Endothelial cell of umbilical vein (primary cell): ENCODE measurements at regions not wholly inside any gene's neighbourhood (a gene's known extent, or its start where the extent isn't known, plus 50 kb on each side); places are given as distances from the start of the nearest gene placed in this dataset. TPM values are rescaled to one million over a fixed set of nuclear protein-coding genes. Genes with fewer than 3 reads are reported as not detected.

Experiments
- BruUV-seq: library from RNA; stranded (reverse); fragments of 400-500 nt; replicated peaks from 2 replicates; lab custom pipeline; 2021; lab: Mats Ljungman, UMichigan
- CTCF ChIA-PET: fragments of 300-600, 350-600 bp; sonication (Branson Sonifier 250); formaldehyde crosslinking; loops from one replicate; lab custom pipeline; 2021; ENCODE audit warnings: antibody characterized with exemption, inconsistent platforms; lab: Charles Lee
- POLR2A ChIA-PET: fragments of 300-600, 350-600 bp; sonication (Branson Sonifier 250); formaldehyde crosslinking; loops from one replicate; lab custom pipeline; 2021; ENCODE audit warnings: antibody characterized with exemption, inconsistent platforms; lab: Charles Lee
- DNase-seq: peaks from one replicate; pipeline ENCODE4 v3.0.0-alpha.2; 2011; ENCODE audit warnings: low read depth, low spot score
- FAIRE-seq: peaks from 2 replicates; lab custom pipeline; 2011; peaks lifted over from hg19 to GRCh38; lab: Jason Lieb, UNC
- H2AFZ ChIP-seq: 2 replicates; pipeline ENCODE4 v1.6.0; 2012; ENCODE audit warnings: low read depth, low read length, control low read depth, inconsistent platforms
- H3K27ac ChIP-seq: 2 replicates; pipeline ENCODE4 v1.5.1; 2011; ENCODE audit warnings: low read depth, mild to moderate bottlenecking, control low read depth, low read length, moderate library complexity; ENCODE audit not compliant: insufficient read depth
- H3K27me3 ChIP-seq, 2 experiments: 2 replicates each; pipeline versions ENCODE4 v1.6.0 to v1.6.1; 2011; ENCODE audit warnings: low read length in 2 of 2, mixed read lengths in 1 of 2; ENCODE audit not compliant: control insufficient read depth in 2 of 2, insufficient read depth in 2 of 2
- H3K36me3 ChIP-seq, 2 experiments: 2 replicates in 1 of 2; 3 replicates in 1 of 2; pipeline ENCODE4 v1.5.1; 2011; ENCODE audit warnings: low read length in 2 of 2, mild to moderate bottlenecking in 1 of 2, moderate library complexity in 1 of 2; ENCODE audit not compliant: control insufficient read depth in 2 of 2, insufficient read depth in 2 of 2; ENCODE audit errors: extremely low read depth in 1 of 2
- H3K4me1 ChIP-seq: 3 replicates; pipeline ENCODE4 v1.5.1; 2011; ENCODE audit warnings: mild to moderate bottlenecking, low read length; ENCODE audit not compliant: control insufficient read depth, insufficient read depth; ENCODE audit errors: extremely low read depth
- H3K4me2 ChIP-seq: 2 replicates; pipeline ENCODE4 v1.6.1; 2011; ENCODE audit warnings: low read length, control low read depth, mixed read lengths; ENCODE audit not compliant: insufficient read depth
- H3K4me3 ChIP-seq, 3 experiments: fragments of 200-600 bp in 1 of 3; sonication (generic), shearing (Covaris generic) in 1 of 3; replicated peaks in 1 of 3; 2 replicates each; pipeline ENCODE4 v1.5.1; 2011 to 2016; ENCODE audit warnings: control low read depth in 3 of 3, low read length in 3 of 3, mild to moderate bottlenecking in 2 of 3, inconsistent platforms in 1 of 3, low read depth in 1 of 3, moderate library complexity in 1 of 3; ENCODE audit not compliant: insufficient read depth in 1 of 3
- H3K79me2 ChIP-seq: 2 replicates; pipeline ENCODE4 v1.6.0; 2012; ENCODE audit warnings: low read length, inconsistent platforms; ENCODE audit not compliant: control insufficient read depth, insufficient read depth
- H3K9ac ChIP-seq: replicated peaks from 2 replicates; pipeline ENCODE3; 2011; ENCODE audit warnings: low read length, control low read depth; ENCODE audit not compliant: insufficient read depth; ENCODE audit errors: extremely low read depth
- H3K9me1 ChIP-seq: replicated peaks from 3 replicates; pipeline ENCODE4 v1.6.0; 2011; ENCODE audit warnings: mild to moderate bottlenecking, low read length; ENCODE audit not compliant: control insufficient read depth, insufficient read depth; ENCODE audit errors: extremely low read depth
- H3K9me3 ChIP-seq: replicated peaks from 2 replicates; pipeline ENCODE4 v1.5.1; 2012; ENCODE audit warnings: low read length, inconsistent platforms; ENCODE audit not compliant: control insufficient read depth, insufficient read depth
- H4K20me1 ChIP-seq: replicated peaks from 2 replicates; pipeline ENCODE3; 2011; ENCODE audit warnings: mild to moderate bottlenecking, low read length; ENCODE audit not compliant: control insufficient read depth, insufficient read depth; ENCODE audit errors: extremely low read depth
- JUN ChIP-seq: IDR thresholded peaks from 2 replicates; pipeline ENCODE4 v1.6.1; 2011; ENCODE audit warnings: borderline replicate concordance, low read depth; ENCODE audit not compliant: insufficient read length, insufficient read depth
- dilution Hi-C: fragments of 300-500 bp; cut with MboI; formaldehyde crosslinking; loops from one replicate; pipeline ENCODE4 v1.15.0; 2019; ENCODE audit warnings: low sequenced_read_pairs; ENCODE audit not compliant: extremely low pct_ligation_motif_present
- intact Hi-C: fragments of 100-400 bp; cut with micrococcal nuclease; formaldehyde crosslinking; loops from one replicate; pipeline ENCODE4 v1.10.0; 2022
- small RNA-seq: library from RNA; depleted of rRNA; stranded (forward); fragments of <200 nt; gene quantifications from one replicate; pipeline ENCODE3, GENCODE V24; 2012; ENCODE audit warnings: low replicate concordance, low read depth; ENCODE audit not compliant: insufficient read depth, insufficient read length
- TF ChIP-seq, protein P1 (sequence below), 2 donors: IDR thresholded peaks; 1 replicate in 1 of 2; 2 replicates in 1 of 2; pipeline ENCODE4 v1.5.1; 2011; ENCODE audit warnings: low read length in 2 of 2, mild to moderate bottlenecking in 2 of 2, moderate library complexity in 2 of 2, control low read depth in 1 of 2, inconsistent platforms in 1 of 2, low read depth in 1 of 2; ENCODE audit not compliant: insufficient read depth in 1 of 2; ENCODE audit errors: extremely low read depth in 1 of 2

DNA sequence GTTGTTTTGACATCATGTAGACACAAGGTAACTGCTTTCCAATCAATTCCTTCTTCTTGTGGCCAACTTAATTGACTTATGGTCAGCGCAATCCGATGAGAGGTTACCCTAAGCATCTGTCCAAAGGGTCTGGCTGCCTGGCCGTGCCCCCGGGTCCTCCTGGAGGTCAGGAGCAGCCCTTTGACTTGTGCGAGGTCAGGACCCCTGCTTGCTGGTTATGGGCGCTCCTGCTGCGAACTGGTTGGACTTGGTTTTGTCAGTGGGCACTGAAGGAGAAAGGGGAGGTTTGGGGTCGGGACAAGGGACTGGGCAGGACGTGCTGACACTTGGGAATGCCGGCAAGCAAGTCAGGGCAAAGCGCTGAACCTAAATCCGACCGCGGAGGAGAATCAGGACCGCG lies 215.6 kb downstream of the QKI start:
- no peaks in the 10 kb centered on the region for H3K9me1 ChIP-seq

More for the DNA sequence above, 215.6 kb downstream of the QKI start:
- Histone ChIP-seq H3K27ac (no peak overlapping the region), H3K36me3 (no peaks in the 10 kb centered on the region), H3K4me2 (no peak overlapping the region), H3K4me1 (no peaks in the 10 kb centered on the region), H4K20me1 (no peaks in the 10 kb centered on the region), H3K4me3 (no peak overlapping the region), H3K27me3 (peaks cover 0 to 2% of the 10 kb centered on the region in 2 experiments), H3K9ac (no peak overlapping the region), H3K9me3 (no peaks in the 10 kb centered on the region), H3K79me2 (no peaks in the 10 kb centered on the region), H2AFZ (no peak overlapping the region)
- FAIRE-seq (no peak), DNase-seq (no peak)
- CTCF ChIA-PET = no interaction called here
- POLR2A ChIA-PET = no interaction called here
- intact Hi-C loops = no loop called here
- BruUV-seq = no TSS peak
- TF ChIP-seq, protein P1, sequence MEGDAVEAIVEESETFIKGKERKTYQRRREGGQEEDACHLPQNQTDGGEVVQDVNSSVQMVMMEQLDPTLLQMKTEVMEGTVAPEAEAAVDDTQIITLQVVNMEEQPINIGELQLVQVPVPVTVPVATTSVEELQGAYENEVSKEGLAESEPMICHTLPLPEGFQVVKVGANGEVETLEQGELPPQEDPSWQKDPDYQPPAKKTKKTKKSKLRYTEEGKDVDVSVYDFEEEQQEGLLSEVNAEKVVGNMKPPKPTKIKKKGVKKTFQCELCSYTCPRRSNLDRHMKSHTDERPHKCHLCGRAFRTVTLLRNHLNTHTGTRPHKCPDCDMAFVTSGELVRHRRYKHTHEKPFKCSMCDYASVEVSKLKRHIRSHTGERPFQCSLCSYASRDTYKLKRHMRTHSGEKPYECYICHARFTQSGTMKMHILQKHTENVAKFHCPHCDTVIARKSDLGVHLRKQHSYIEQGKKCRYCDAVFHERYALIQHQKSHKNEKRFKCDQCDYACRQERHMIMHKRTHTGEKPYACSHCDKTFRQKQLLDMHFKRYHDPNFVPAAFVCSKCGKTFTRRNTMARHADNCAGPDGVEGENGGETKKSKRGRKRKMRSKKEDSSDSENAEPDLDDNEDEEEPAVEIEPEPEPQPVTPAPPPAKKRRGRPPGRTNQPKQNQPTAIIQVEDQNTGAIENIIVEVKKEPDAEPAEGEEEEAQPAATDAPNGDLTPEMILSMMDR (IDR thresholded peaks at IDR 0.05; ENCODE audit: extremely low read depth in 1 of 2, insufficient read depth in 1 of 2, low read depth in 1 of 2, low read length in 2 of 2) = no peak
- no peak for TF ChIP-seq JUN
- dilution Hi-C loops = no loop called here

Small RNAs in the stretch of these regions (small RNA-seq; reads per million reads assigned to genes)
- gene RN7SL366P = not detected
